ENCODE measurements at regions not wholly inside any gene's neighbourhood (a gene's known extent, or its start where the extent isn't known, plus 50 kb on each side); places are given as distances from the start of the nearest gene placed in this dataset.
"Not testable (repeated sequence)": the region's sequence is repeated elsewhere in the genome, so short reads cannot be mapped to it uniquely, and the experiment has no call there.

- no peak overlapping the region for H2AFZ ChIP-seq (ENCODE audit: low read depth, low read length)
- TF ChIP-seq EZH2 (IDR thresholded peaks at IDR 0.05; ENCODE audit: borderline replicate concordance, low read depth, low read length, severe bottlenecking) (no peak), CTCF (IDR thresholded peaks at IDR 0.05; ENCODE audit: borderline replicate concordance, extremely low read depth, low read length, poor library complexity, severe bottlenecking) (no peak)
- no peaks in the 10 kb centered on the region for H3K27me3 ChIP-seq (ENCODE audit: insufficient read depth, low read length, poor library complexity)
- peaks cover 2% of the 10 kb centered on the region; the same call in 1 of the 2 replicates for H3K4me1 ChIP-seq (ENCODE audit: insufficient read depth, low read length)
- no peak overlapping the region for H3K27ac ChIP-seq (ENCODE audit: low read length)
- DNase-seq (no peak), ATAC-seq (ENCODE audit: insufficient read depth, low read depth) (no peak)
- H3K4me3 ChIP-seq (ENCODE audit: low read depth in 1 of 2, low read length in 2 of 2) = no peak overlapping the region
- H3K79me2 ChIP-seq (ENCODE audit: insufficient read depth, low read length) = no peaks in the 10 kb centered on the region
- no peak overlapping the region for H3K4me2 ChIP-seq (ENCODE audit: insufficient read depth, low read length)
- H3K9ac ChIP-seq (ENCODE audit: low read depth, low read length) = no peak overlapping the region
- no peaks in the 10 kb centered on the region for H4K20me1 ChIP-seq (ENCODE audit: insufficient read depth, low read length)
- no peaks in the 10 kb centered on the region for H3K9me3 ChIP-seq (ENCODE audit: insufficient read depth, low read length, severe bottlenecking)
- H3K36me3 ChIP-seq (ENCODE audit: insufficient read depth, low read length) = no peaks in the 10 kb centered on the region
Measured at GRCh38 chr13:60273971-60274527, 110.3 kb upstream of the DIAPH3 start.

- H3K4me1 ChIP-seq (ENCODE audit: insufficient read depth, low read length) = no peaks in the 10 kb centered on the region
- H3K4me2 ChIP-seq (ENCODE audit: insufficient read depth, low read length) = no peak overlapping the region
- no peaks in the 10 kb centered on the region for H3K27me3 ChIP-seq (ENCODE audit: insufficient read depth, low read length, poor library complexity)
- H3K27ac ChIP-seq (ENCODE audit: low read length) = no peak overlapping the region
- no peak overlapping the region for H3K4me3 ChIP-seq (ENCODE audit: low read depth in 1 of 2, low read length in 2 of 2)
- ATAC-seq (ENCODE audit: insufficient read depth, low read depth) (no peak), DNase-seq (no peak)
- no peaks in the 10 kb centered on the region for H3K36me3 ChIP-seq (ENCODE audit: insufficient read depth, low read length)
- H3K79me2 ChIP-seq (ENCODE audit: insufficient read depth, low read length) = no peaks in the 10 kb centered on the region
- no peaks in the 10 kb centered on the region for H3K9me3 ChIP-seq (ENCODE audit: insufficient read depth, low read length, severe bottlenecking)
- H3K9ac ChIP-seq (ENCODE audit: low read depth, low read length) = no peak overlapping the region
- H4K20me1 ChIP-seq (ENCODE audit: insufficient read depth, low read length) = no peaks in the 10 kb centered on the region
- H2AFZ ChIP-seq (ENCODE audit: low read depth, low read length) = no peak overlapping the region
- TF ChIP-seq EZH2 (IDR thresholded peaks at IDR 0.05; ENCODE audit: borderline replicate concordance, low read depth, low read length, severe bottlenecking) = no peak
- TF ChIP-seq CTCF (IDR thresholded peaks at IDR 0.05; ENCODE audit: borderline replicate concordance, extremely low read depth, low read length, poor library complexity, severe bottlenecking) = no peak
Measured at GRCh38 chr13:60274655-60275054, 110.9 kb upstream of the DIAPH3 start.

- Histone ChIP-seq H3K9me3 (ENCODE audit: insufficient read depth, low read length, severe bottlenecking) (no peaks in the 10 kb centered on the region), H3K4me3 (ENCODE audit: low read depth in 1 of 2, low read length in 2 of 2) (no peak overlapping the region), H4K20me1 (ENCODE audit: insufficient read depth, low read length) (no peaks in the 10 kb centered on the region), H3K27ac (ENCODE audit: low read length) (no peak overlapping the region), H3K4me1 (ENCODE audit: insufficient read depth, low read length) (no peaks in the 10 kb centered on the region), H3K36me3 (ENCODE audit: insufficient read depth, low read length) (no peaks in the 10 kb centered on the region), H3K9ac (ENCODE audit: low read depth, low read length) (no peak overlapping the region), H3K4me2 (ENCODE audit: insufficient read depth, low read length) (no peak overlapping the region), H3K27me3 (ENCODE audit: insufficient read depth, low read length, poor library complexity) (no peaks in the 10 kb centered on the region), H3K79me2 (ENCODE audit: insufficient read depth, low read length) (no peaks in the 10 kb centered on the region), H2AFZ (ENCODE audit: low read depth, low read length) (no peak overlapping the region)
- DNase-seq = no peak
- no peak for ATAC-seq (ENCODE audit: insufficient read depth, low read depth)
- no peak for TF ChIP-seq CTCF (IDR thresholded peaks at IDR 0.05; ENCODE audit: borderline replicate concordance, extremely low read depth, low read length, poor library complexity, severe bottlenecking)
- no peak for TF ChIP-seq EZH2 (IDR thresholded peaks at IDR 0.05; ENCODE audit: borderline replicate concordance, low read depth, low read length, severe bottlenecking)
Measured at GRCh38 chr13:60275208-60275607, 111.5 kb upstream of the DIAPH3 start.

- H3K4me1 ChIP-seq (ENCODE audit: insufficient read depth, low read length); H3K9me3 ChIP-seq (ENCODE audit: insufficient read depth, low read length, severe bottlenecking); H3K27me3 ChIP-seq (ENCODE audit: insufficient read depth, low read length, poor library complexity); DNase-seq; H2AFZ ChIP-seq (ENCODE audit: low read depth, low read length); H3K36me3 ChIP-seq (ENCODE audit: insufficient read depth, low read length); H3K9ac ChIP-seq (ENCODE audit: low read depth, low read length); H3K4me2 ChIP-seq (ENCODE audit: insufficient read depth, low read length); H3K79me2 ChIP-seq (ENCODE audit: insufficient read depth, low read length); H3K4me3 ChIP-seq (ENCODE audit: low read depth in 1 of 2, low read length in 2 of 2); ATAC-seq (ENCODE audit: insufficient read depth, low read depth); H3K27ac ChIP-seq (ENCODE audit: low read length); H4K20me1 ChIP-seq (ENCODE audit: insufficient read depth, low read length): not testable (repeated sequence)
Measured at GRCh38 chr13:60280524-60280923, 116.5 kb upstream of the TDRD3 start.

All from DND-41 (cell line).